NCI-H2029 (cell line): ENCODE measurements at regions not wholly inside any gene's neighbourhood (a gene's known extent, or its start where the extent isn't known, plus 50 kb on each side); places are given as distances from the start of the nearest gene placed in this dataset.
"Not testable (repeated sequence)": the region's sequence is repeated elsewhere in the genome, so short reads cannot be mapped to it uniquely, and the experiment has no call there.

Experiments
- DNase-seq: peaks from one replicate; lab custom pipeline; 2025; lab: John Stamatoyannopoulos, UW

DNA sequence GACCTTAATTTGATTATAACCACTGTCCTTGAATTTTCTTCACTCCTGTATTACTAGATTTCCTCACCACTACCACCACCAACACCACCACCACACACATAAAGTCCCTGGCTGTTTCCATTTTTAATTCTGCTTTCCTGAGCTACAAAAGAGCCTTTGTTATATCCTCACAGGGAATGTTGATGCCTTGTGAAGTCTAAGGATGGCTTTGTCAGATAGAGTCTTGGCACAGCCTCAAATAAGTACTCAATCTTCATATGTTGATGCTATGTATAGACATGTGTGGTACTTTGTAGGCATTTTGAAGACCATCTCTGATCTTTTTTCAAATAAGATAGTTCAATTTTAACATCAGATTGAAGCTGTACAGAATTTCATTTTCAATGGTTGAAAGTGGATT, 1016.7 kb upstream of the LCORL start:
- DNase-seq = no peak

DNA sequence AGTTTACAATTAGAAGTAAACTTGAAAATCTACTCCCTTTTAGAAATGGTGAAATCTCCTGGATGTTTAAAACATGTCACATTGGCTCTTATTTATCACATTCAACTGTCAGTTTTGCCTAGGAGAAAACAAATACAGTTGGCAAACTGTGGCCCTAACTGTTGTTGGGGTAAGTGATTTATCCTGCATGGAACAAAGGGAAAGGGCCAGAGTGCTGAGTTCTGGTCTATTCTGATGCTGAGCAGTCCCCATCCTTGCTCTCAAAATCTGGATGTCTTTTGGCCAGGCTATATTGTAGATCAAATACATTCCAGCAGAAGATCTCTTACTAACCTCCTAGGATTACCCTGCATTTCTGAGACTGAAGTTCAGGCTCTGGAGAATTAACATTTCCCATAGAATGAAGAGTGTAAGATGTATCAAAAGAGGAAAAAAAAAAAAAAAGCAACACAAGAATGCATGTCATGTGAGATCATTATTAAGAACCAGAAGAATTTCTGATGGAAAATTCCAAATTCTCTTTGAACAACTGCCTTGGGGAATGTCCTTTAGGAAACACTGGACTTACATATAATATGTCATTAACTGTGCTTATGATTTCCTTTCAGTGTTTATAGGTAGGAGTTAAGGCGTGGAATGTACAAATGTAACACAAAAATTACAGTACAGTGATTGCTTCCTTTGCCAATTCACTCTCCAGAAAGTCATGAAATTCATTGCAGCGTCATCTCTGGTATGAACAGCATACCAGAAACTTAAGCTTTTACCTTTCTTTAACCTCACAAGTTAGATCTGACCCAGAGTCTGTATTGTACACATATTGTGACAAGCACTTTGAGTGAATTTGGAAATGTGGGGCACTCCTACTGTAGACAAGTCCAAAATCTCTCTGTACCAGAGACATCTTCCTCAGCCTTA, 1012.5 kb upstream of the LCORL start:
- DNase-seq = no peak

DNA sequence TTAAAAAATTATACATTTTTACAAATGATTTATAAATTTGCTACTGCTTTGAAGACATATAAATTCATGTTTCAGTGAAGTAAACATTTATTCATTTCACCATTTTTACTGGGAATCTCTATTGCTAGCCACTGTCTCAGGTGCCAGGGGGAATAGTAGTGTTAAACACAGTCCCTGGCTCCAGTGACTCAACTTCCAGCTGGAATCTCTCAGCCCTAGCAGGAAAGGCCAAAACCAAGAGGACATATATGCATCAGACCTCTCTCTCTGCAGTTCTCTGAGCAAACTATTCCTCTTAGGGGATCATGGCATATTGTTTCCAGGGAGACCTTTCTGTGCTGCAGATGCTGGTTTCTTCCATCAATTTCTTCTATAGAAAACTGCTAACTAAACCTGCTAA, 1009.0 kb upstream of the LCORL start:
- DNase-seq = no peak

DNA sequence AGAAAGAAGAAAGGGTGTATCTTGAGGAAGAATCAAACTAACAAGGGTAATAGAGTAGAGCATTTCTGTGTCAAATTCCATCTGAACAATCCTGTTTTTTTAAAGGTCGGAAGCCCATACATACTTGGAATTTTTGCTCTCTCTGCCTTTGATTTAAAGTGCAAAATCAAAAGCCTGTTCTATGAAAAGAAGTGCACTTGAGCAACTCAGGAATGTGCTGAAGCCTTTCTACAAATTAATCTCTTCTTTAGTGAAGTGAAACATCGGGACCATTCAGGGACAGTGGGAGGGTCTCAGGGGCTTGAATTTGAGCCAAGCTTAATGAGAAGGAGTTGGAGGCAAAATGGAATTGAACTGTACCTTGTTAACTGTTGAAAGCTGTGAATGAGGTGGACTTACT, 1008.5 kb upstream of the LCORL start:
- DNase-seq = no peak

DNA sequence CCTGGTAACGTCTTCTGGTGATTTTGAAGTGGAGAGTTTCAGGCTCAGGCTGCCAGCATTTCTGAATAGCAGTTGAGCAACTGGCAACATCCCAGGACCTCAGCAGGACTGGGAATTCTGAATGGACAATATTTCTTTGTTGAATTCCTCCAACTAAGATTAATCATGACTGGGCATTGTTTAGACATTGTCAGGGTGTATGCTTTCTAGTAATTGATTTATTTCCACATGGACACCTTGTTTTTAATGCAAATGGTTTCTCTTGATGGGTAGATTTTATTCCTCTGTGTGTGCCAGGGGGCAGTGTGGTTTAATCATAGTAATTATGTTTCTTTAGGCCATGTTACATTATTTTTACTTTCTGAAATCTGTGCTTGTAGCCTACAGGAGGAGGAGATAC, 1004.7 kb upstream of the LCORL start:
- no peak for DNase-seq

DNA sequence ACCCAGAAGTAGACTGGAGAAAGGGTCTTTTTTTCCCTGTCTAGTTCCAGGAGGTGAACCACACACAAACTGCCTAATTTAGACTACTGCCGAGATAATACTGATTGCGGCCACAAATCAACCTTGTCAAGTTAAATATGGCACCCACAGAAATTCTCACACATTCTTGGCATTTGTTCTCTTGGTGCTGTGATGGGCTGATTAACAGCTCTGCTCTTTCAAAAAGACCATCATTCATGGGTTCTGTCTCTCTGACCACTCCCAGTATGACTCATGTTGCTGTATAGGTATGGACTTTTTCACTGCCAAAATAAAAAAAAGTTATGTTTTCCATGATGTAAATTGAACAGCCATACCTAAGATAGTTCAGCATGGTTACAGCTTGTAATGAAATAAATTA, 1003.5 kb upstream of the LCORL start:
- DNase-seq = no peak

DNA sequence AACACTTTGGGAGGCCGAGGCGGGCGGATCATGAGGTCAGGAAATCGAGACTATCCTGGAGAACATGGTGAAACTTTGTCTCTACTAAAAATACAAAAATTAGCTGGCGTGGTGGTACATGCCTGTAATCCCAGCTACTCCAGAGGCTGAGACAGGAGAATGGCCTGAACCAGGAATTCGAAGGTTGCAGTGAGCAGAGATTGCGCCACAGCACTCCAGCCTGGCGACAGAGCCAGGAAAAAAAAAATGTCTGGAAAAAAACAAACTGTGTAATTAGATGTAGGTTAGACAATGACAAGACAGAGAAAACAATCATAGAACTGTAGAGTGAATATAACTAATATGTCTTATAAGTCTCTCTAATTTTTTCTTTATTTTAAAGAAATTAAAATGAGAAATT, 1002.5 kb upstream of the LCORL start:
- no peak for DNase-seq

DNA sequence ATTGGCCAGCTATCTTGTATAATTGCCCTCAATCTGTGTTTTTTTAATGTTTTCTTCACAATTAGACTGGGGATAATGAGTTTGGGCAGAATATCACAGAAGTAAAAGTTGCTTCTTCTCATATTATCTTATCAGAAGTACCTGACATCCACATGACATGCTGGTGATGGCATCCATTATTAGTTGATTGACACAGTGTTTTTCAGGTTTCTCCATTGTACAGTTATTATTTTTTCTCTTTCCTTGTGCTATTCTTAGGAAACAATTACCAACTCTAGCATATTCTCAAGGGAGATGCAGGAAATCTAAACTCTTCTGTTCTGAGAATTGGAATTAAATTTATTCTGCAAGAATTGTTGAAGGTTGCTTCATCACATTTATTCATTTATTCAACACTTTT, 1000.1 kb upstream of the LCORL start:
- DNase-seq = no peak

DNA sequence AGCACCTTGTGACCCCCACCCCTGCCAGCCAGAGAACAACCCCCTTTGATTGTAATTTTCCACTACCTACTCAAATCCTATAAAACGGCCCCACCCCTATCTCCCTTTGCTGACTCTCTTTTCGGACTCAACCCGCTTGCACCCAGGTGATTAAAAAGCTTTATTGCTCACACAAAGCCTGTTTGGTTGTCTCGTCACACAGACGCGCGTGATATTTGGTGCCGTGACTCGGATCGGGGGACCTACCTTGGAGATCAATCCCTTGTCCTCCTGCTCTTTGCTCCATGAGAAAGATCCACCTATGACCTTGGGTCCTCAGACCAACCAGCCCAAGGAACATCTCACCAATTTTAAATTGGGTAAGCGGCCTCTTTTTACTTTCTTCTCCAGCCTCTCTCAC, 995.0 kb upstream of the LCORL start:
- DNase-seq = not testable (repeated sequence)

DNA sequence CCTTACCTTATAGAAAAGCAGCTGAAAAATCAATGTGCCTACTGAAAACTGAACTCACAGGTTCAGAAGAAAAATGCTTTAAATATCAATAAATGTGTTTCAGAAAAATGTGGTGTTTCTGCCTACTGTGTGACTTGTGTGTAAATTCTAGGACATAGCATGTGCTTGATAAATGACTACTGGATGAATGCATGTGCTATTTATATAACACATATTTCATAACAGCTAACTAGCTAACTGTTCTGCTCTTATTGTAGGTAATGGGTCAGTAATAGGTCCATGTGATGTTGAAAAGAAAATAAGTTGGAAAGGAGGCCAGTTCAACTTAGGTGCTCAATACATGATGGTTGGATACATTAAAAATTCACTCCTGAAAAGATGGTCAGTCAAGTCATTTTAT, 993.0 kb upstream of the LCORL start:
- no peak for DNase-seq

DNA sequence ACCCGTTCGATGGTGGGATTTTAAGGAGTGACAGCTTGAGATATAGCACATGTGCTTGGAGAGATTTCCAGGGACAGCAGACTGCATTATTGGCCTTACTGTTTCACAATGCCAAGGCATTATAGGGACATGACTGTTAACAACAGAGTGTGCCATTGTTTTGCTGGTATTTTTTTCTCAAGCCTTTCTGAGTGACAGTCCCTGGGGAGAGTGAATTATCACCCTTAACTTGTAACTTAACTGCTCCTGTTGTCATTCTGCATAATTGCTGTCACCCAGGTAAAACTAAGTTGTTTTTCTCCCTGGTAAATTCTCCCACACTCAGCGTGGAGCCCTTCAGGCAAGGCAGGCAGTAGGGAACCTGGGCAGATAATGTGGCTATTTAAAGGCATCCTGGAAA, 989.2 kb upstream of the LCORL start:
- no peak for DNase-seq

DNA sequence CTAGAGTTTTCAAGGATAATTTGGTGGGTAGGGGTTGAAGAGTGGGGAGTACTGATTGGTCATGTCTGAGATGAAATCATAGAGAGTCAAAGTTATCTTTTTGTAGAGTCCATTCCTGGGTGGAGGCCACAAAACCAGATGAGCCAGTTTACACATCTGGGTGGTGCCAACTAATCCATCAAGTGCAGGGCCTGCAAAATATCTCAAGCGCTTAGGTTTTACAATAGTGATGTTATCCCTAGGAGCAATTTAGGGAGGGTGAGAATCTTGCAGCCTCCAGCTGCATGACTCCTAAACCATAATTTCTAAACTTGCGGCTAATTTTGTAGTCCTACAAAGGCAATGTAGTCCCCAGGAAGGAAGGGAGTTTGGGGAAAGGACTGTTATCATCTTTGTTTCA, 988.3 kb upstream of the LCORL start:
- DNase-seq = no peak

DNA sequence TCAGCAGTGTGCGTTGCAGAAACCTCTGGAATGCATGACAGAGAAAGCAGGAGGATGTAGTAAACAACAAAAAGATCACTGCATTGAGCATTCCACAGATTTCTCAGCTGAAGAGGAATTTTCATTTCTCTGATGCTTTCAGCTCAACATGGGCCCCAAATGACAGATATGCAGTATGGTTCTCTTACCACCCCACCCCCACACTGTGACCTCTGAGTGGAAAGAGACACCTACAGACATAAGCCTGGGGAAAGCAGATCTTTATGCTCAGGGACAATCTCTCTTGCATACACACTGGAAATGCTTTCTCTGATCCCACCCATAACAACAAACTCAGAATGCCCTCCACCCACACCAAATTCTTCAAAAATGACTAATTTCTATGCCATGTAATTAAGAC, 983.7 kb upstream of the LCORL start:
- DNase-seq = no peak

DNA sequence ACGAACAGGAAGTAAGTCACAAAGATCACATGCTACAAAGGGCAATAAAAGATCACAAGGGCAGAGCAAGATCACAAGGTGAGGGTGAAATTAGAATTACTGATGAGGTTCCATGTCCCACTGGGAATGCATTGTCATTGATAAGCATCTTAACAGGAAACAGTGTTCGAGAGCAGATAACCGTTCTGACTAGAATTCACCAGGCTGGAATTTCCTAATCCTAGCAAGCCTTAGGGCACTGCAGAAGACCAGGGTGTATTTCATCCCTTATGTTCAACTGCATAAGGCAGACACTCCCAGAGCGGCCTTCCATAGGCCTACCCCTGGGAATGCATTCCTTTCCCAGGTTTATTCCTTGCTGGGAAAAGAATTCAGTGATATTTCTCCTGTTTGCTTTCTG, 980.6 kb upstream of the LCORL start:
- DNase-seq = no peak

DNA sequence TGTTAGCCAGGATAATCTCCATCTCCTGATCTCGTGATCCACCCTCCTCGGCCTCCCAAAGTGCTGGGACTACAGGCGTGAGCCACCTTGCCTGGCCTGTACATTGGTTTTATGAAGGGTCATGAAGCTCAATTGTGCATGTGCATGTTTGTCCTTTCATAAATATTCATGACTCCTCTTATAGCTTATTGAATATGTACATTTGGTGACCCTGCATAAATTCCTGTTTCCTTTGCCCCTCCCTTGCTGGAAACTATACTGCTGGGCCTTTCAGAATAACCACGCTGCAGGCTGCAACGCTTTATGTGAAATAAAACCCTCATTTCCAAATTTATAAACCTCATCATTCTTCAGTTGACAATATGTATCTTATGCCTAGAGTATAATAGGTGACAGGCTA, 978.0 kb upstream of the LCORL start:
- DNase-seq = no peak

DNA sequence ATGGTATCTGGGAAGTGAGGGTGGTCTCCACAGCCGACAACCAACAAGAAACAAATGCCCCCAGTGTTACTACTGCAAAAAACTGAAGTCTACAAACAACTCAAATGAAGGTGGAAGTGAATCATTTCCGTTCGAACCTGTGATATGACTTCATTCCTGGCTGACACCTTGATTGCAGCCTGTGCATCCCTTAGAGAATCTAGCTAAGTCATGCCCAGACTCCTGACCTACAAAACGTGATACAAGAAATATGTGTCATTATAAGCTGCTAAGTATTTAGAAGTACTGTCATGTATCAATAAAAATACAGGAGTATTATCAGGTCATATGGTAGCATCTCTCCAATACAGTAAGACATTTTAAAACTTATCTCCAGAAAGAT, 959.7 kb upstream of the LCORL start:
- DNase-seq = no peak

DNA sequence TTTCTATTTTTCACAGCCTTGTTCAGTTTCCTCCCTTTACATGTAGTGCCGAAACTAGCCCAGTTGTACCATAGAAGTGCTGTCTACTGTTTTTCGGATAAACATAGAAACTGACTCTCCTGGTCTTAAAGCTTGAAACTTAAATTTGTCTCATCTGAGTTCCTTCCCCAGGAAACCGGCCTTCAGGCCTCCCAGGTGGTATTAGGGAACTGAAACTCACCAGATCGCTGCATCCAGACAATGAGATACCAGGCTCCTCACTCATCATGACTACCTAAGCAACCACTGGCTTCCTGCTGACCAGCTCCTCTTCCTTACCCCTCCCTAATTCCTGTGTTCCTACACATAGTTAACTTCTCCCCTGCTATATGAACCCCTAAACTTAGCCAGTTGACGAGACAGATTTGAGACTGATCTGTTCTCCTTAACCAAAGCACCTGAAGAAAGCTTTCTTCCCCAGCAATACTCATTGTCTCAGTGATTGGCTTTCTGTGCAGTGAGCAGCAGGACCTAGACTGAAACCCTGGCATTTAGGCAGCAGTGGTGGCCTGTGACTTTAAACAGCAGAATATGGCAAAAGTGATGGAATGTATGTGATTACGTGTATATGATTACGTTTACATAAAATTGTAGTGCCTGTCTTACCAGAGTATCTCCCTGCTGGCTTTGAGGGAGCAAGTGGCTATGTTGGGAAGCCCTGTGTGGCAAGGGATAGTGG, 959.1 kb upstream of the LCORL start:
- DNase-seq = no peak

DNA sequence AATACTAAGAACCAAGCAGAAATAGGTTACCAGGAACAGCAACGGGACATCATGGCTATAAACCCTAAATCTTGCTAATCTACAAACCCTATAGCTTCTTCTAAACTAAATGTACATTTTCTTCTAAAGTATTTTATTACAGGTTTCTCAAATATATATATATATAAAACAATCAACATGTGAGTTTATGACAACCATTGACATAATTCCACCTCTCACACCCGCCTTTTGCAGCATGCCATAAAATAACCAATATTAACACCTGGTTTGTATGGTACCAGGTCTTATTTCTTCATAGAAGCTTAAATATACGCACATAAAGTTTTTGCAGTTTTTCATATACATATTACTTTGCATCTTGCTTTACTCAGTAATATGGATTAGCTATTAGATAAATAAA, 955.3 kb upstream of the LCORL start:
- no peak for DNase-seq

DNA sequence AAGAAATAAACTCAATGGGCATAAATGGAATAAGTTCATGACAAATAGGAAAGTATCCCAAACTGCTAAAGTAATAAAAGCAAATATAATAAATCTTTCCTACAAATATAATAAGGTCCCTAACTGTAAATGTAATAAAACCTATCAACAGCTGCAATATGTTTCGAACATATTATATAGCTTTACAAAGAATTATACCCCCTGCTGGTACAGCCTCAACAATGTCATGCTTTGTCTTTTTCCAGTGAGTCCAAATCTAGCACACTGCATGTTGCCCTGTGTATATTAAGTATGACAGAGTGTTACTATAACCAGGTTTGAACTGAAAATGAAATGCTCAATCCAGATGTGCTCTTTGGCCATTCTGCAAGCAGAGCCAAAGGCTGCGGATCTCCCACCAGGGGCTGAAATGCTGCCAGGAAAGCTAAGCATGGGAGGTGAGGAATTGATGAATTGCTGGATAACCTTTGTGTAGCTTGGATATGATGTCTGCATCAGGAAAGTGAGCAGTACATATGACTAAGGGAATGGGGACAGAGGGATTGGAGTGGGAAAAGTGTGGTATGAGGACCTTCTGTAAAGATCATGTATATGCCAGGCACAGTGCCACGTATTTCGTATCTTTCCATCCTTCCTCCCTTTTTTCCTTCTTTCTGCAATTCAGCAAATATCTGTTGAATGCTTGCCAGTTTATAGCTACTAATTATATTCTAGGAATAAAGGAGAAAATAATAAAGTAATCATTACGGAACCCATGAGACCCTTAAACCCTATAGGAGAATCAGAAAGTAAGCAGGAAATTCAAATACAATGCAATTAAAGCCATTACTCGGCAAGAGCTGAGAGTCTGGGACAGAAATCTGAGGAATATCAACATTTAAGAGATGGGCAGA, 954.6 kb upstream of the LCORL start:
- no peak for DNase-seq

DNA sequence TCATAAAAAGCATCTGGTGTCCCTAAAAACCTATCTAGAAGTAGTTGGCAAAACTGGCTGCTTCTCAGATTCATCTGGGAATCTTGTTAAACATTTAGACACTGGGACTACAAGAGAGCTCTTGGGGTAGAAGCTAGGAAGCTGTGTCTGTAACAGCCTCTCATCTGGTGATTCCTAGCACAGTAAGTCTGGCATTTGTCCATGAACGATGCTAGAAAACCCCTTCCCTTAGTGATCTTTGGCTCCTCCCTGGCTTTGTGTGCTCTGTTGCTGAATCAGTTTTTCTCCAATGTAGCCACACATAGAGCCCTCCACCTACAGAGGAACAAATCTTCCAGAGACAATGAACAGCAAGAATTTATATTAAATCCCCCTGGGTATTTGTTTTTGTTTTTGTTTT, 951.7 kb upstream of the LCORL start:
- no peak for DNase-seq

DNA sequence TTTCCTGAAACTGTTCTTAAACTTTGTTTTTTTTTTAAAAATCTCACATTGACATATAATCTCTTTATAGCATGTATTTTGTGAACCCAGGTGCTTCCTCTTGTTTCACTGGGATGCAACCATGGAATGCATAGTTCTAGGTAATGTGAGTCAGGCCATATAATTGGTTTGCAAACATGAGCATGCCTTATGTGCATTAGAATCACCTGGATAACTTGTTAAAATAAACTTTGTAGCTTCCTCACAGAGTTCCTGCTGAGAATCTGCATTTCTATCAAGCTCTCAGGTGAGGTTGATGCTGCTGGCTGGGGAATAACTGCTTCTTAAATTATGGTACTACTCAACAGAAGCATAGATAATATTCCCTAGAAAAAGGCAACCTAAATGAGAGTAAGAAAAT, 940.3 kb upstream of the LCORL start:
- no peak for DNase-seq

DNA sequence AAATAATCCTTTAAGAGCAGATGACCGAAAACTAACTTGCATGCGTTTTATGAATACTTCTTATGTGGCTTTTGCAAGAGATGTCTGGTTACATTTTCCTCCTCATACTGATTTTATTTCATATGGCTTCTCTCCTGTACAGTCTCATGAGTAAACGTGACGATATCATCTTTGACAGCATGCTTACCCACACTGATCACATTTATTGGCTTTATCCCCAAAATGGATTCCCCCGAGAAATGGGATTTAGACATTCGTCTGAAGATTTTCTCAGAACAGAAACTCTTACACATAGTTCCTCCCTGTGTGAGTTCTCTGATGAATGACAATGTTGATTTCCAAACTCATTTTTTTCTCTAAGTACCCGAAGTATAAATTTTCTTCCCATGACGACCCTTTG, 939.7 kb upstream of the LCORL start:
- no peak for DNase-seq

DNA sequence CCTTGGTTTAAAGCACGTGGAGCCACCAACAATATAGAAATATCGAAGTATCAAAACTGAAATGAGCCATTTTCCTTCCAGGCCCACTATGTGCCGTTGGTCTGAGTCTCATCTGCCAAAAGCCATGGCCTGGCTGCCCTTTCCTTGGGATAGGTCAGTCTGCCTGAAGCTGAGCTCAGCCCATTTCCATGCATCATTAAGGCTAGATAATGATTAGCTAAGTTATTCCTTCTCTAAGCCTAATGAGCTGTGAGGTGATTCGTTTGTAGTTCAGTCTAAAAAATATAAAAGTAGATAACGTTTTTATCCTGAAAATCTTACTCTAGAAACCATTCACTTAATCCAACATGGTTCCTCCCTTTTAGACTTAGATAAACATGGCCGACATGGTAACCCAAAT, 936.2 kb upstream of the LCORL start:
- DNase-seq = no peak
